Body of pancreas (tissue), 4 donors: ENCODE measurements at regions not wholly inside any gene's neighbourhood (a gene's known extent, or its start where the extent isn't known, plus 50 kb on each side); places are given as distances from the start of the nearest gene placed in this dataset.
A peak's percentile ranks its signal among the peaks of the same experiment; 100 is the strongest.
"Not testable (repeated sequence)": the region's sequence is repeated elsewhere in the genome, so short reads cannot be mapped to it uniquely, and the experiment has no call there.

Experiments used
- ATAC-seq: fragments of 150-250 bp; one replicate; pipeline ENCODE4 v1.9.1; 2016
- DNase-seq, 4 donors: peaks; one replicate each; pipeline ENCODE4 v3.0.0-alpha.2; 2019
- H3K27ac ChIP-seq, 4 donors: fragments of 200-600 bp; sonication (generic); 1 replicate in 3 of 4; 2 replicates in 1 of 4; pipeline versions ENCODE4 v1.5.1 to v1.6.1; 2016 to 2019; ENCODE audit warnings: mild to moderate bottlenecking in 1 of 4, mixed read lengths in 1 of 4, moderate library complexity in 1 of 4
- H3K27me3 ChIP-seq, 2 donors: fragments of 200-600 bp; sonication (generic); one replicate each; pipeline ENCODE4 v1.6.0; 2016; ENCODE audit warnings: mild to moderate bottlenecking in 1 of 2
- H3K36me3 ChIP-seq, 2 donors: fragments of 200-600 bp; sonication (generic); replicated peaks in 1 of 2; 2 replicates each; pipeline ENCODE4 v1.5.1; 2016; ENCODE audit warnings: low read depth in 2 of 2; ENCODE audit not compliant: insufficient read depth in 1 of 2
- H3K4me1 ChIP-seq: fragments of 200-600 bp; sonication (generic); one replicate; pipeline ENCODE4 v1.6.0; 2016
- H3K4me3 ChIP-seq, 2 donors: fragments of 200-600 bp; sonication (generic); 1 replicate in 1 of 2; 2 replicates in 1 of 2; pipeline ENCODE4 v1.5.1; 2016 to 2019
- H3K9me3 ChIP-seq, 3 donors: fragments of 200-600 bp; sonication (generic); 1 replicate in 2 of 3; 2 replicates in 1 of 3; pipeline ENCODE4 v1.5.1; 2016
- CTCF ChIP-seq, 7 experiments: fragments of 450-650 bp in 4 of 7; fragments of 200-600 bp in 3 of 7; sonication (generic) in 3 of 7; IDR thresholded peaks; one replicate each; pipeline ENCODE4 v1.5.1; 2016 to 2019; ENCODE audit warnings: antibody characterized with exemption in 7 of 7
- POLR2A ChIP-seq, 3 donors: fragments of 450-650 bp; IDR thresholded peaks; one replicate each; pipeline ENCODE4 v1.6.1; 2016; ENCODE audit warnings: antibody characterized with exemption in 3 of 3, mild to moderate bottlenecking in 2 of 3
- WGBS, 2 donors: methylation state at CpG; one replicate each; pipeline ENCODE4 v1.1.5; 2017; 5-methylcytosine and 5-hydroxymethylcytosine counted together
- intact Hi-C: fragments of 100-400 bp; cut with DNase I; formaldehyde crosslinking; loops from one replicate; pipeline ENCODE4 v1.15.1; 2023

- no peak overlapping the region for H3K27ac ChIP-seq
- intact Hi-C loops, result no loop called here
- H3K36me3 ChIP-seq, result no peaks in the 10 kb centered on the region
- TF ChIP-seq CTCF (IDR thresholded peaks at IDR 0.05), result no peak
- no peak for TF ChIP-seq POLR2A (IDR thresholded peaks at IDR 0.05)
- no peak for ATAC-seq
- no peaks in the 10 kb centered on the region for H3K27me3 ChIP-seq
- 57 to 58% methylated on average over 2 of the region's 2 CpGs for WGBS, 2 donors
- H3K9me3 ChIP-seq, result no peaks in the 10 kb centered on the region
- DNase-seq, result no peak
- H3K4me3 ChIP-seq, result no peak overlapping the region
- H3K4me1 ChIP-seq, result no peaks in the 10 kb centered on the region
These were observed 475.2 kb downstream of the JRKL start for GRCh38 chr11:96865020-96865419.

GRCh38 chr11:96869207-96869606 lies 479.4 kb downstream of the JRKL start:
- Histone ChIP-seq H3K27me3 (no peaks in the 10 kb centered on the region), H3K4me1 (no peaks in the 10 kb centered on the region), H3K4me3 (no peak overlapping the region), H3K36me3 (no peaks in the 10 kb centered on the region), H3K9me3 (no peaks in the 10 kb centered on the region), H3K27ac (no peak overlapping the region)
- TF ChIP-seq CTCF (IDR thresholded peaks at IDR 0.05) (no peak), POLR2A (IDR thresholded peaks at IDR 0.05) (no peak)
- DNase-seq (no peak), ATAC-seq (no peak)
- intact Hi-C loops, result no loop called here

GRCh38 chr11:96875712-96876111 lies 485.9 kb downstream of the JRKL start:
- intact Hi-C loops, result no loop called here
- no peaks in the 10 kb centered on the region for H3K9me3 ChIP-seq
- H3K27me3 ChIP-seq, result no peaks in the 10 kb centered on the region
- no peaks in the 10 kb centered on the region for H3K36me3 ChIP-seq
- no peak for DNase-seq
- 38 to 41% methylated on average over 4 of the region's 4 CpGs for WGBS, 2 donors
- no peak overlapping the region for H3K27ac ChIP-seq
- TF ChIP-seq CTCF (IDR thresholded peaks at IDR 0.05) (no peak), POLR2A (IDR thresholded peaks at IDR 0.05) (no peak)
- H3K4me3 ChIP-seq, result no peak overlapping the region
- no peaks in the 10 kb centered on the region for H3K4me1 ChIP-seq
- ATAC-seq, result no peak

GRCh38 chr11:96878299-96879051 lies 488.7 kb downstream of the JRKL start:
- Histone ChIP-seq H3K4me3 (no peak overlapping the region), H3K36me3 (no peaks in the 10 kb centered on the region), H3K27ac (no peak overlapping the region), H3K27me3 (no peaks in the 10 kb centered on the region), H3K4me1 (no peaks in the 10 kb centered on the region), H3K9me3 (no peaks in the 10 kb centered on the region)
- no peak for TF ChIP-seq CTCF (IDR thresholded peaks at IDR 0.05)
- no peak for TF ChIP-seq POLR2A (IDR thresholded peaks at IDR 0.05)
- WGBS, 2 donors, result 51 to 59% methylated on average over 6 of the region's 6 CpGs
- DNase-seq (peak in 1 of 4 donors; percentile 10), ATAC-seq (no peak)
- intact Hi-C loops, result no loop called here

- WGBS, 2 donors, result 42 to 47% methylated on average over 2 of the region's 2 CpGs
- H3K27ac ChIP-seq, H3K36me3 ChIP-seq, H3K4me1 ChIP-seq, H3K4me3 ChIP-seq, H3K27me3 ChIP-seq, DNase-seq, H3K9me3 ChIP-seq, ATAC-seq, intact Hi-C loops: not testable (repeated sequence)
These were observed 492.8 kb downstream of the JRKL start for GRCh38 chr11:96882622-96883021.
